Activated B cell treated with CpG ODN at 0.5 μM for 24 hours (primary cell): ENCODE measurements at regions not wholly inside any gene's neighbourhood (a gene's known extent, or its start where the extent isn't known, plus 50 kb on each side); places are given as distances from the start of the nearest gene placed in this dataset.
"Not testable (repeated sequence)": the region's sequence is repeated elsewhere in the genome, so short reads cannot be mapped to it uniquely, and the experiment has no call there.

Experiments used
- ATAC-seq: fragments of 200-7000 bp; cut with Tn5 transposase; one replicate; pipeline ENCODE4 v1.10.0; 2021; ENCODE audit warnings: low read depth, mild to moderate bottlenecking, moderate library complexity
- CTCF ChIA-PET: fragments of 350-600 bp; sonication (Branson Sonifier 250); formaldehyde crosslinking; loops from one replicate; lab custom pipeline; 2021; ENCODE audit warnings: antibody characterized with exemption; lab: Charles Lee
- POLR2A ChIA-PET: fragments of 350-600 bp; sonication (Branson Sonifier 250); formaldehyde crosslinking; loops from one replicate; lab custom pipeline; 2021; ENCODE audit warnings: antibody characterized with exemption; lab: Charles Lee
- DNase-seq: peaks from one replicate; pipeline ENCODE4 v3.0.0; 2022
- H3K27ac Mint-ChIP-seq: one replicate; pipeline ENCODE4 v1.8.0; 2020; ENCODE audit warnings: mixed read lengths
- H3K27me3 Mint-ChIP-seq: one replicate; pipeline ENCODE4 v1.8.0; 2021; ENCODE audit warnings: mixed read lengths
- H3K36me3 Mint-ChIP-seq: one replicate; pipeline ENCODE4 v1.8.0; 2021; ENCODE audit warnings: low read depth, mixed read lengths
- H3K4me1 Mint-ChIP-seq: one replicate; pipeline ENCODE4 v1.8.0; 2021; ENCODE audit warnings: mixed read lengths
- H3K4me3 Mint-ChIP-seq: one replicate; pipeline ENCODE4 v1.8.0; 2020; ENCODE audit warnings: mild to moderate bottlenecking, mixed read lengths
- H3K9me3 Mint-ChIP-seq: one replicate; pipeline ENCODE4 v1.8.0; 2020; ENCODE audit warnings: mixed read lengths
- intact Hi-C: fragments of 100-400 bp; cut with micrococcal nuclease; formaldehyde crosslinking; loops from one replicate; pipeline ENCODE4 v1.15.1; 2024

DNA sequence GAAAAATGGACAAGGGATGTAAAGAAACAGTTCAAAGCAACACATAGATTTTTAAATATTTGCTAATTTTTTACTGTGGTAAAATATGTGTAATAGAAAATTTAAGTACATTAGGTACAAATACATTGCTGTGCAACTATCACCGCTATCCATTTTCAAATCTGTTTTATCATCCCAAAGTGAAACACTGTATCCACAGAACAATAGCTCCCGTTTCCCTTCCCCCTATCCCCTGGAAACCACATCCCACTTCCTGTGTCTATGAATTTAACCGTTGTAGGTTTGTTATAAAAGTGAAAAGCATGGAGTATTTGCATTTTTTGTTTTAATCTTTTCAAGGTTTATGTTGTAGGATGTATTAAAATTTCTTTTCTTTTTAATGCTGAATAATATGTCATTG, 152.9 kb upstream of the HSFY1 start:
- H3K4me1 Mint-ChIP-seq, DNase-seq, H3K9me3 Mint-ChIP-seq, ATAC-seq, H3K4me3 Mint-ChIP-seq, POLR2A ChIA-PET, intact Hi-C loops, H3K27me3 Mint-ChIP-seq, H3K27ac Mint-ChIP-seq, H3K36me3 Mint-ChIP-seq, CTCF ChIA-PET: not testable (repeated sequence)

GRCh38 chrY:18420846-18421245, 125.7 kb upstream of the HSFY1 start:
- H3K9me3 Mint-ChIP-seq, DNase-seq, intact Hi-C loops, H3K27me3 Mint-ChIP-seq, H3K4me1 Mint-ChIP-seq, ATAC-seq, POLR2A ChIA-PET, H3K4me3 Mint-ChIP-seq, H3K27ac Mint-ChIP-seq, H3K36me3 Mint-ChIP-seq, CTCF ChIA-PET: not testable (repeated sequence)

GRCh38 chrY:18421457-18421856, 125.1 kb upstream of the HSFY1 start:
- POLR2A ChIA-PET, CTCF ChIA-PET, H3K27ac Mint-ChIP-seq, H3K4me1 Mint-ChIP-seq, DNase-seq, H3K27me3 Mint-ChIP-seq, ATAC-seq, H3K4me3 Mint-ChIP-seq, H3K9me3 Mint-ChIP-seq, H3K36me3 Mint-ChIP-seq, intact Hi-C loops: not testable (repeated sequence)

DNA sequence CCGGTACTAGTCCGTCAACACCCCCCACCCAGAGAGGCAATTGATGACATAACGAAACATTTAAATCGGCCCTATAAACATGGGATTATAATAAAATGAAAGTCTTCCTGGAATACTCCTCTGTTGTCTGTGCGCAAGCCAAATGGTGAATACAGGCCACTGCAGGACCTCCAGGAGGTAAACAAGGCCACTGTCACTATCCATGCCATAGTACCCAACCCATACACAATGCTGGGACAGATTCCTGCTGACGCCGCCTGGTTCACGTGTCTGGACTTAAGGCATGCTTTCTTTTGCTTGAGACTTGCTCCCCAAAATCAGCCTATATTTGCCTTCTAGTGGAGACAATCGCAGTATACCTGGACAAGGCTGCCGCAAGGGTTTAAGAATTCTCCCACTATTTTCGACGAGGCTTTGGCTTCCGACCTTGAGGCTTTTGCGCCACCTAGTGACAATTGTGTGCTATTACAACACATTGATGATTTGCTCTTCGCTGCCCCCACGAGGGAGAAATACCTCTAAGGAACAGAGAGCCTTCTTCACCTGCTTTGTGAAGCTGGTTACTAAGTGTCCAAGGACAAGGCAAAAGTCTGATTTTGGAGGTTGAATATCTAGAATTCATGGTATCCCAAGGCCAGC, 122.4 kb upstream of the HSFY1 start:
- H3K4me3 Mint-ChIP-seq, H3K36me3 Mint-ChIP-seq, H3K9me3 Mint-ChIP-seq, CTCF ChIA-PET, H3K27ac Mint-ChIP-seq, POLR2A ChIA-PET, intact Hi-C loops, H3K4me1 Mint-ChIP-seq, DNase-seq, H3K27me3 Mint-ChIP-seq: not testable (repeated sequence)
- ATAC-seq, result peak; percentile 45

GRCh38 chrY:18433540-18433939, 113.0 kb upstream of the HSFY1 start:
- H3K36me3 Mint-ChIP-seq, H3K9me3 Mint-ChIP-seq, DNase-seq, H3K27me3 Mint-ChIP-seq, ATAC-seq, CTCF ChIA-PET, H3K4me3 Mint-ChIP-seq, H3K27ac Mint-ChIP-seq, H3K4me1 Mint-ChIP-seq, POLR2A ChIA-PET, intact Hi-C loops: not testable (repeated sequence)

DNA sequence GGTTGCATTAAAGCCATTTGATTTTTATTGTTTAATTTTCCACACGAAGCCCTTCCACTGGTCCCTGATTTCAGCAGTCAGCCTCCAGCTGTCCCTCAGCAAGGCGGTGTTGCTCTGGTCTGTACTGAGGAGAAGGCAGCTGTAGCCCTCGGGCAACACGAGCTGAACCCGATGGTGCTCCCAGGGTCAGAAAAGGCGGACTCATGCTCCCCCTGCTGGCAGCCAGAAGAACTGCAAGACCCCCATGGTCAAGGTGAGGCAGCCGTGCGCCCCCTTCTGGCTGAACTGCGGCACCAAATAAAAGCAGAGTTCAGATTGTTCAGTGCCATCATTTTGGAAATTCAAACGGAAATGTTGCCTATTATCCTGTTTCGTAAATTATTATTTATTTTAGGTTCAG, 100.7 kb upstream of the HSFY1 start:
- intact Hi-C loops, DNase-seq, H3K4me1 Mint-ChIP-seq, POLR2A ChIA-PET, H3K4me3 Mint-ChIP-seq, CTCF ChIA-PET, H3K36me3 Mint-ChIP-seq, H3K9me3 Mint-ChIP-seq, H3K27ac Mint-ChIP-seq, H3K27me3 Mint-ChIP-seq: not testable (repeated sequence)
- ATAC-seq, result peak; percentile 54

- intact Hi-C loops, POLR2A ChIA-PET, H3K4me3 Mint-ChIP-seq: not testable (repeated sequence)
Observed at GRCh38 chrY:18452815-18453214, 93.7 kb upstream of the HSFY1 start.

DNA sequence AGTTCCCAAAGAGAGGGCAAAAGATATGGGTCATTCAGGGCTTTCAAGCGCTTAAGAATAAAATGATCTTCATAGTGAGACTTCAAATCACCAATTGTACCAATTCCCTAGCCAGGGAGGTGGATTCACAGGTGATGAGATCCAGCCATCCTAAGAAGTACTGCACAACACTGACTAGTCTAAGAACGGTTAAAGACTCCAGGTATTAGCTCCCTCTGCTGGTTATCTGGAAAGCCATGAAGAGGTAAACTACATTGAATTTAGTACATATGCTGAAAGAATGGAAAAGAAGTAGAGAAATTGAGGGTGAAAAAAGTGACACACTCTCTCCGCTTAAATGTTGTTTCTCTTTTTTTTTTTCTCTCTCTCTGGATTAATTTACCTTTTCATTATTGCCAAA, 87.4 kb upstream of the HSFY1 start:
- H3K9me3 Mint-ChIP-seq, DNase-seq, intact Hi-C loops, H3K27ac Mint-ChIP-seq, H3K27me3 Mint-ChIP-seq, H3K36me3 Mint-ChIP-seq, H3K4me1 Mint-ChIP-seq, CTCF ChIA-PET, H3K4me3 Mint-ChIP-seq, POLR2A ChIA-PET, ATAC-seq: not testable (repeated sequence)

More at GRCh38 chrY:18452815-18453214, 93.7 kb upstream of the HSFY1 start:
- CTCF ChIA-PET, ATAC-seq, H3K9me3 Mint-ChIP-seq, H3K27ac Mint-ChIP-seq, H3K36me3 Mint-ChIP-seq, DNase-seq, H3K27me3 Mint-ChIP-seq, H3K4me1 Mint-ChIP-seq: not testable (repeated sequence)

DNA sequence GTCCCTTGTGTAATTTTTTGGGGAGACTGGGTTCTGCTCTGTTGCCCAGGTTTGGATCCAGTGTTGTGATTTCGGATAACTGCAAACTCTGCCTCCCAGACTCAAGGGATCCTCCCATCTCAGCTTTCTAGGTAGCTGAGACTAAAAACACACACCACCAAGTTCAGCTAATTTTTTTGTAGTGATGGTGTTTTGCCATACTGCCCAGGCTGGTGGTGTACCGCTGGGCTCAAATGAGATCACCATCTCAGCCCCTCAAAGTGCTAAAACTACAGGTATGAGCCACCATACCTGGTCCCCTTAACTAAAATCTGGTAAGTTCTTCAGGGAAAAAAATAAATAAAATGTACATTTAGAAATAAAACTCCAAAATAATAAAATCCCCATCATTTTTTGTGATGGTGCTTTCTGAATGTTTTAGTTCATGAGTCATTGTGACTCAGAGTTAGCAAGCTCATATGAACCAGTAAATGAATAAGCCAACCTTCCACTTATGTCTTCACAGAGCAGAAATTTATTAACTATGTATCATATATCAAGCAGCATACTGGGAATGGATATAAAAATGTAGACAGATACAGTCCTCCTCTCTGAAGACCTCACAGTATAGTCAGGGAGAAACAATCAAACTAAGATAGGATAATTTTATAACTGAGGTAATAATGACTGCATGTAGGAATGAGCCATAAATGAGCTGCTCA, 85.2 kb upstream of the HSFY1 start:
- H3K27ac Mint-ChIP-seq, H3K27me3 Mint-ChIP-seq, POLR2A ChIA-PET, H3K4me3 Mint-ChIP-seq, CTCF ChIA-PET, intact Hi-C loops, H3K36me3 Mint-ChIP-seq, H3K4me1 Mint-ChIP-seq, ATAC-seq, DNase-seq, H3K9me3 Mint-ChIP-seq: not testable (repeated sequence)

GRCh38 chrY:18464812-18465211, 81.7 kb upstream of the HSFY1 start:
- H3K9me3 Mint-ChIP-seq, CTCF ChIA-PET, POLR2A ChIA-PET, H3K27me3 Mint-ChIP-seq, intact Hi-C loops, H3K4me3 Mint-ChIP-seq, H3K36me3 Mint-ChIP-seq, H3K27ac Mint-ChIP-seq, DNase-seq, ATAC-seq, H3K4me1 Mint-ChIP-seq: not testable (repeated sequence)

GRCh38 chrY:18466661-18467060, 79.9 kb upstream of the HSFY1 start:
- H3K9me3 Mint-ChIP-seq, H3K36me3 Mint-ChIP-seq, H3K4me3 Mint-ChIP-seq, intact Hi-C loops, POLR2A ChIA-PET, CTCF ChIA-PET, ATAC-seq, H3K27ac Mint-ChIP-seq, H3K27me3 Mint-ChIP-seq, H3K4me1 Mint-ChIP-seq, DNase-seq: not testable (repeated sequence)

DNA sequence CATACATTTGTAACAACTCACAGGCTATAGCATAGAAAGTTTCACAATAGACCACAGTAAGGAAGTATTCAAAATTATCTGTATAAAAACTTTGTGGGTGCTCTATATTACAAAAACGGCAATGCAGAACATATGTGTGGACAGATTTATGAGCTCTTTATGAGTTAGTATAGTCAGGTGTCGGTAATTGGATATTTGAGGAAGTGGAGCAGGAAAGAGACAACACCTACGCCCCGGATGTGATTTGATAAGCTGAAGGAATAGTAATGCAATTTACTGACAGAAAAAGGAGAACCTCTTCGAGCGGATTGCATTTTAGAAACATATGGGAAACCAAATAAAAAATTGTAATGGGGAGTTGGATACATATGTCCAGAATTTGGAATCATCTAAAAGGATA, 63.2 kb upstream of the HSFY1 start:
- POLR2A ChIA-PET, H3K27ac Mint-ChIP-seq, H3K36me3 Mint-ChIP-seq, DNase-seq, H3K4me1 Mint-ChIP-seq, intact Hi-C loops, CTCF ChIA-PET, H3K9me3 Mint-ChIP-seq, H3K27me3 Mint-ChIP-seq, ATAC-seq, H3K4me3 Mint-ChIP-seq: not testable (repeated sequence)
